NT2/D1 (cell line): ENCODE measurements at regions not wholly inside any gene's neighbourhood (a gene's known extent, or its start where the extent isn't known, plus 50 kb on each side); places are given as distances from the start of the nearest gene placed in this dataset.
"Not testable (repeated sequence)": the region's sequence is repeated elsewhere in the genome, so short reads cannot be mapped to it uniquely, and the experiment has no call there.

Experiments
- DNase-seq: peaks from one replicate; pipeline ENCODE4 v3.0.0-alpha.2; 2011; ENCODE audit warnings: low read depth, low spot score
- H3K27me3 ChIP-seq: 2 replicates; pipeline ENCODE4 v1.6.0; 2011; ENCODE audit warnings: mild to moderate bottlenecking; ENCODE audit not compliant: insufficient read length, insufficient read depth
- H3K36me3 ChIP-seq: 2 replicates; pipeline ENCODE4 v1.6.1; 2011; ENCODE audit warnings: mild to moderate bottlenecking, low read length, mixed read lengths; ENCODE audit not compliant: insufficient read depth, insufficient read length
- H3K4me1 ChIP-seq: 2 replicates; pipeline ENCODE4 v1.5.1; 2011; ENCODE audit not compliant: insufficient read depth, insufficient read length
- H3K4me3 ChIP-seq: 2 replicates; pipeline ENCODE4 v1.5.1; 2011; ENCODE audit warnings: low read depth; ENCODE audit not compliant: insufficient read length
- H3K9ac ChIP-seq: 2 replicates; pipeline ENCODE4 v1.6.0; 2011; ENCODE audit warnings: low read depth; ENCODE audit not compliant: insufficient read length
- H3K9me3 ChIP-seq: 2 replicates; pipeline ENCODE4 v1.5.1; 2011; ENCODE audit warnings: mild to moderate bottlenecking, low read length; ENCODE audit not compliant: insufficient read depth
- SUZ12 ChIP-seq: IDR thresholded peaks from 2 replicates; pipeline ENCODE4 v1.6.1; 2011; ENCODE audit not compliant: insufficient read length, insufficient read depth; ENCODE audit errors: extremely low read depth
- YY1 ChIP-seq: IDR thresholded peaks from 2 replicates; pipeline ENCODE4 v1.6.1; 2011; ENCODE audit not compliant: insufficient read length, insufficient read depth
- ZNF274 ChIP-seq: IDR thresholded peaks from 2 replicates; pipeline ENCODE4 v1.6.1; 2011; ENCODE audit warnings: mild to moderate bottlenecking, low read depth, low read length

DNA sequence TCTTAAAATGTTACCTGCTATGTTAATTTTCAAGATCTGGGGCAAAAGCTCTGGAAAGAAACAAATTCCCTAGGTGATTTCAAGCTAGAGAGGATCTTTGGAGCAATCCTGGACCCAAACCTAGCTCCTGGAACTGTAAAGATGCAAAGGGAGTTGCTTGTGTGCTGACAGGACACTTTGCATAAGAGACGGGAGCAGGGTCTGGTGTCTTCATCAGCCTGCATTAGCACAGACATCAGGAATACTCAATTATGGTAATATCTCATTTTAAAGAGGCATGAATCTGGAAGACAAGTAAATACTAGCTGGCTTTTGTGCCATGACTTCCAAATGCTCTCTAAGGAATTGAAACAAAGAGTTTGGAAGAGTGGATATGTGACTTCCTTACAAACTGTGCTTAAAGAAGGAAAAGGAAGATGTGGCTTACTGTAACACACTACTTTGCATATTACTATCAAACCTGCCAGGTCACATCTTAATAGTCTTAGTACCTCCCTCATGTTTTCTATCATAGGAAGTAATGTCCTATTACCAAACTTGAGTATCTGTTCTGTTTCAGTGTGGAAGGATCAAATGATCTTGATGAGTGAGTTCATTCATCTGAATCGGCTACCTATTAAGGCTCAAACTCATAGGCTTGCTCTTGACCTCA lies 193.4 kb downstream of the ALDH8A1 start:
- no peak overlapping the region for H3K4me3 ChIP-seq
- H3K9me3 ChIP-seq, result no peaks in the 10 kb centered on the region
- no peaks in the 10 kb centered on the region for H3K36me3 ChIP-seq
- no peak for DNase-seq
- no peaks in the 10 kb centered on the region for H3K4me1 ChIP-seq
- no peaks in the 10 kb centered on the region for H3K27me3 ChIP-seq
- TF ChIP-seq YY1 (no peak), ZNF274 (no peak), SUZ12 (no peak)
- no peak overlapping the region for H3K9ac ChIP-seq

- H3K9ac ChIP-seq, result no peak overlapping the region
- TF ChIP-seq ZNF274 (no peak), SUZ12 (no peak), YY1 (no peak)
- H3K4me1 ChIP-seq, result no peaks in the 10 kb centered on the region
- no peaks in the 10 kb centered on the region for H3K9me3 ChIP-seq
- H3K4me3 ChIP-seq, result no peak overlapping the region
- no peaks in the 10 kb centered on the region for H3K27me3 ChIP-seq
- H3K36me3 ChIP-seq, result no peaks in the 10 kb centered on the region
- no peak for DNase-seq
These were observed 195.7 kb downstream of the ALDH8A1 start for GRCh38 chr6:134754013-134754690.

DNA sequence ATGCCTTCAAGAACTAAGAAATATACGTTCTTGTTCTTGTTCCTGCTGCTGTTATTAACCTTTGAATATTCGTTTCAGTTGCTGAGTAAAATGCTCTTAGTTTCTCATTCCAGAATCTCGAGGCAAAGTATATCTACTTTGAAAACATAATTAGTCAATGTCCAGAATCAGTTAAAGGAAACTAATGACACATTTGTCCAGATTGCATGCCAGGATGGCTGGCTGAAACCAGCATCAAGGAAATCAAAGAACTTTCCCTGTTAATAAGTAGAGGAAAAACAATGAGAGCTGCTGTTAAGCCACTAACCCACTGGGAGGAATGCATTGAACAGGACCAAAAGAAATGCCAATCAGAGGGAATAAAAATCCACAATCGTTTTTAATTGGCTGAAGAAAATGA lies 196.9 kb downstream of the ALDH8A1 start:
- no peaks in the 10 kb centered on the region for H3K9me3 ChIP-seq
- H3K4me3 ChIP-seq, result no peak overlapping the region
- DNase-seq, result no peak
- TF ChIP-seq SUZ12, result no peak
- TF ChIP-seq YY1, result no peak
- TF ChIP-seq ZNF274, result no peak
- H3K9ac ChIP-seq, result no peak overlapping the region
- no peaks in the 10 kb centered on the region for H3K4me1 ChIP-seq
- H3K27me3 ChIP-seq, result no peaks in the 10 kb centered on the region
- H3K36me3 ChIP-seq, result no peaks in the 10 kb centered on the region

DNA sequence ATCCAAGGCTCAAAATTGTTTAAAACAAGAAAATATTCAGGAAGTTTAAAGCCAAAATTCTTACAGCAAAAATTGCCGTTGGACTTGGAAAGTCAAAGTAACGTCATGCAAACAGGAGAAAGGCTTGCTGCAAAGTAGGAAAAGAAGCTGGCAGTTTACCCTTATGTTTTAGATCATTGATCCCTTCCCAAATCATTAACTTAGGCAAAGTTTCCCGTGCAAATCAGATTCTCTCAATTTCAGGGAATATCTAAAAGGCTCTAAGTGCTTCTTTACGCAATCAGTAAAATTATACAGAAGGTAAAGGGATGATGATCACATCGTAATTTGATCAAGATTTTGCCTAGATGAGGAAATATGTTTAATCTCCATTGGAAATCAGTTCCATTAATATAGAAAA lies 197.5 kb downstream of the ALDH8A1 start:
- no peaks in the 10 kb centered on the region for H3K4me1 ChIP-seq
- H3K9me3 ChIP-seq, result no peaks in the 10 kb centered on the region
- no peak overlapping the region for H3K4me3 ChIP-seq
- no peak for DNase-seq
- TF ChIP-seq ZNF274 (no peak), SUZ12 (no peak), YY1 (no peak)
- no peak overlapping the region for H3K9ac ChIP-seq
- no peaks in the 10 kb centered on the region for H3K27me3 ChIP-seq
- no peaks in the 10 kb centered on the region for H3K36me3 ChIP-seq

DNA sequence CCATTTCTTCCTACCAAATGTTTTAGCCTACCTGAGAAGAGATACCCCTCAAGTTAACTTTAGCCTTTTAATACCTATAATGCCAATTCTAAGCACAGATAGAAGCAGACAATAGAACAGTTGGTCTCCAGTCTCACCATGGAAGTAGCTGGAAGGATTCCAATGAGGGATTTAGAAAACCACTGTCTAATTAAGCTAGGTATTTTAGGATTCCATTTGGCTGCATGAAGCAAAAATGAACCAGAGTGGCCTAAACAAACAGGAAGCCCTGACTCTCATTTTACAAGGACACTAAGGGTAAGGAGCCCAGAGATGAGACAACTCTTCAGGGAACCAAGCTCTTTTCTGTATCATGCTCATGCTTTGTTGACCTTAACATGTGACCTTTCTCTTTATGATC lies 199.2 kb downstream of the ALDH8A1 start:
- no peaks in the 10 kb centered on the region for H3K4me1 ChIP-seq
- H3K27me3 ChIP-seq, result no peaks in the 10 kb centered on the region
- no peak for DNase-seq
- no peaks in the 10 kb centered on the region; the same call in 1 of the 2 replicates for H3K9me3 ChIP-seq
- no peak overlapping the region for H3K4me3 ChIP-seq
- no peaks in the 10 kb centered on the region for H3K36me3 ChIP-seq
- no peak overlapping the region for H3K9ac ChIP-seq
- no peak for TF ChIP-seq YY1
- no peak for TF ChIP-seq SUZ12
- TF ChIP-seq ZNF274, result no peak

DNA sequence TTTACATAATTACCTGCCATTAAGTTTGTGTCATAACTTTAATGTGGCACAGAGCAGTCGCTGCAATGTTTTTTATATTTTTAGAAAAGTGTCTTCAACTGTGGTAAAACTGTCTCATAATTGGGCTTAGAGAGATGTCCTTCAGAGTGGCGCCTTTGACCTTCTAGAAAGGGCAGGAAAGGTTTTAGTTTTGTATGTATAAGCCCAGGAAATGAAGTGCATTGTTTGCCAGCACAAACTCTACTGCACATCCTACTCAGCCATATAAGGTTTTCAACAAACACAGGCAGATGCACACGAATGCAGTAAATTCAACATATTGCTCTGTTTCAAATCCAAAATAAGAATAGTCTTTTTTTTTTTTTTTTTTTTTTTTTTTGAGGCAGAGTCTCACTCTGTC lies 201.4 kb downstream of the ALDH8A1 start:
- DNase-seq, result no peak
- no peaks in the 10 kb centered on the region for H3K27me3 ChIP-seq
- no peak overlapping the region for H3K4me3 ChIP-seq
- H3K9ac ChIP-seq, result no peak overlapping the region
- no peak for TF ChIP-seq ZNF274
- TF ChIP-seq SUZ12, result no peak
- TF ChIP-seq YY1, result no peak
- no peaks in the 10 kb centered on the region; the same call in 1 of the 2 replicates for H3K9me3 ChIP-seq
- H3K4me1 ChIP-seq, result no peaks in the 10 kb centered on the region
- H3K36me3 ChIP-seq, result no peaks in the 10 kb centered on the region

- H3K9me3 ChIP-seq, H3K36me3 ChIP-seq, DNase-seq, H3K4me3 ChIP-seq, H3K4me1 ChIP-seq, H3K9ac ChIP-seq, H3K27me3 ChIP-seq: not testable (repeated sequence)
These were observed 202.7 kb downstream of the ALDH8A1 start for GRCh38 chr6:134747197-134747596.
